GM13976 (cell line): ENCODE measurements at regions not wholly inside any gene's neighbourhood (a gene's known extent, or its start where the extent isn't known, plus 50 kb on each side); places are given as distances from the start of the nearest gene placed in this dataset.

Source experiments
- DNase-seq: peaks from one replicate; pipeline ENCODE4 v3.0.0; 2012; ENCODE audit warnings: low spot score
- CTCF ChIP-seq: IDR thresholded peaks from 2 replicates; pipeline ENCODE4 v1.5.1; 2012; ENCODE audit warnings: borderline replicate concordance, mild to moderate bottlenecking; ENCODE audit not compliant: insufficient read depth; ENCODE audit errors: extremely low read depth, missing control alignments, control extremely low read depth
- in situ Hi-C: fragments of 300-500 bp; cut with MboI; formaldehyde crosslinking; loops from one replicate; pipeline ENCODE4 v1.12.0; 2022; ENCODE audit warnings: low sequenced_read_pairs, mixed read lengths, inconsistent platforms; ENCODE audit not compliant: unreplicated experiment

- TF ChIP-seq CTCF: no peak
- in situ Hi-C loops: no loop called here
- no peak for DNase-seq
Observed at GRCh38 chr12:92271341-92271740, 125.7 kb upstream of the BTG1 start.

- DNase-seq: no peak
- in situ Hi-C loops: no loop called here
- no peak for TF ChIP-seq CTCF
Observed at GRCh38 chr12:92270521-92270920, 124.9 kb upstream of the BTG1 start.

- in situ Hi-C loops: no loop called here
- no peak for TF ChIP-seq CTCF
- DNase-seq: no peak
Observed at GRCh38 chr12:92268946-92269345, 123.3 kb upstream of the BTG1 start.

GRCh38 chr12:92261692-92262091, 116.0 kb upstream of the BTG1 start:
- no peak for TF ChIP-seq CTCF
- DNase-seq: no peak
- in situ Hi-C loops: no loop called here

GRCh38 chr12:92261071-92261470, 115.4 kb upstream of the BTG1 start:
- DNase-seq: no peak
- in situ Hi-C loops: no loop called here
- TF ChIP-seq CTCF: no peak

GRCh38 chr12:92259696-92260251, 114.1 kb upstream of the BTG1 start:
- TF ChIP-seq CTCF: no peak
- no peak for DNase-seq
- in situ Hi-C loops: no loop called here

- TF ChIP-seq CTCF: no peak
- in situ Hi-C loops: no loop called here
Observed at GRCh38 chr12:92259291-92259690, 113.6 kb upstream of the BTG1 start.

More at GRCh38 chr12:92259291-92259690, 113.6 kb upstream of the BTG1 start:
- no peak for DNase-seq
